ENCODE measurements at regions not wholly inside any gene's neighbourhood (a gene's known extent, or its start where the extent isn't known, plus 50 kb on each side); places are given as distances from the start of the nearest gene placed in this dataset.

DNA sequence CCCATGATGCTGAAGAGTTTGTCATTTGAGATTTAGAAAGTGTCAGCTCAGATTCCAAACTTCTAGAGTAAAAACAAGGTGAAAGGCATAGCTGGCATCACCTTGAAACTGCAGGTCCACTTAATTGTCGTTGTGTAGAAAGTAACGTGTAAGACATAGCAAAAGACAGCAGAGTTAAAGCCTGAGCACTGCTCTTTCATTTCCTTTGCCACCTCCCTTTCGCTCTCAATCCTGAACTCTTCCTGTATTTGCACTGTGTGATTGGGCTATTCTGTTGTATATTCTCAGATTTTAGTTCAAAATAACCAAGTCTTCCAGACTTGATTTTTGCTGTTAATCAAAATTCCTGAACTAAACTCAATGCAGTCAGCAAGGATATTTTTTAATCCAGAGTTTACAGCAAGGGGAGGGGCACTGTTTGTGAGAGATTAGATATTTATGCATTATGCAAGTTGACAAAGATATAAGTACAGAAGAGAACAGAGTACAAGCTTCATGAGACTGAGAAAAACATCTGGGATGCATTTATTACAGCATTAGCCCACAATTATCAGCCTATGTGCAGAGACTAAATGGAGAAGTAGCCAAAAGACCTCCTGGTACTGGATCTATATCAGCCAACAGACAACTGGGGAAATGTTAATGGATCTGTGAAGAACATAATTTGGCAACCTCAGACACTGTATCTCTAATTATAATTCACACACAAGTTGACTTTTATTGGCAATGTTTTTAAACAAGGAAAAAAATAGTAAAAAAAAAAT is 328.6 kb downstream of the SUCLA2 start:
- Histone ChIP-seq H3K4me2 (ENCODE audit: unreplicated experiment) (peak overlapping the region; percentile 80), H3K4me1 (ENCODE audit: insufficient read depth) (peaks cover 31% of the 10 kb centered on the region), H3K27me3 (replicated peaks; ENCODE audit: insufficient read depth) (no peaks in the 10 kb centered on the region), H3F3A (ENCODE audit: insufficient read depth) (peaks cover 16% of the 10 kb centered on the region), H3K79me2 (ENCODE audit: insufficient read depth) (no peaks in the 10 kb centered on the region), H3K4me3 (peak overlapping the region; percentile 51), H2AFZ (peak overlapping the region; percentile 68), H3K9me2 (ENCODE audit: insufficient read depth) (no peaks in the 10 kb centered on the region), H4K20me1 (ENCODE audit: insufficient read depth) (no peaks in the 10 kb centered on the region), H3K27ac (peak overlapping the region; percentile 91), H3K36me3 (ENCODE audit: low read depth) (no peaks in the 10 kb centered on the region), H3K9ac (peak overlapping the region; percentile 67), H3K9me3 (ENCODE audit: low read depth) (no peaks in the 10 kb centered on the region)
- in situ Hi-C loops (cut with MboI): no loop called here
- DNase-seq: peak; percentile 45
- TF ChIP-seq EZH2phosphoT487 (IDR thresholded peaks at IDR 0.05; ENCODE audit: insufficient read depth, low read depth) (no peak), EZH2 (IDR thresholded peaks at IDR 0.05; ENCODE audit: insufficient read depth, poor library complexity, severe bottlenecking) (no peak)
- 16 to 17% methylated on average over 3 of the region's 3 CpGs for WGBS, 2 experiments (ENCODE audit: low coverage in 1 of 2, low lambda C conversion rate in 2 of 2, missing lambda C conversion rate in 2 of 2)

GRCh38 chr13:47671776-47672175 is 329.3 kb downstream of the SUCLA2 start:
- Histone ChIP-seq H3K4me2 (ENCODE audit: unreplicated experiment) (peak overlapping the region; percentile 80), H3K9me2 (ENCODE audit: insufficient read depth) (no peaks in the 10 kb centered on the region), H3K27me3 (replicated peaks; ENCODE audit: insufficient read depth) (no peaks in the 10 kb centered on the region), H3K9ac (peak overlapping the region; percentile 67; the same call in 1 of the 2 replicates), H3K79me2 (ENCODE audit: insufficient read depth) (no peaks in the 10 kb centered on the region), H4K20me1 (ENCODE audit: insufficient read depth) (no peaks in the 10 kb centered on the region), H3K9me3 (ENCODE audit: low read depth) (no peaks in the 10 kb centered on the region), H3K27ac (peak overlapping the region; percentile 91; the same call in 1 of the 2 replicates), H3F3A (ENCODE audit: insufficient read depth) (peaks cover 16% of the 10 kb centered on the region), H3K4me3 (0 out of 2 replicates have a peak overlapping the region, but pooled peaks have one; percentile 51), H3K4me1 (ENCODE audit: insufficient read depth) (peaks cover 29% of the 10 kb centered on the region), H2AFZ (peak overlapping the region; percentile 68), H3K36me3 (ENCODE audit: low read depth) (no peaks in the 10 kb centered on the region)
- WGBS, 2 experiments (ENCODE audit: low coverage in 1 of 2, low lambda C conversion rate in 2 of 2, missing lambda C conversion rate in 2 of 2): 28 to 32% methylated on average over 3 of the region's 3 CpGs
- in situ Hi-C loops (cut with MboI): no loop called here
- no peak for DNase-seq
- TF ChIP-seq EZH2 (IDR thresholded peaks at IDR 0.05; ENCODE audit: insufficient read depth, poor library complexity, severe bottlenecking) (no peak), EZH2phosphoT487 (IDR thresholded peaks at IDR 0.05; ENCODE audit: insufficient read depth, low read depth) (no peak)

- no peak for DNase-seq
- H3K36me3 ChIP-seq (ENCODE audit: low read depth): no peaks in the 10 kb centered on the region
- no peaks in the 10 kb centered on the region for H4K20me1 ChIP-seq (ENCODE audit: insufficient read depth)
- H3K79me2 ChIP-seq (ENCODE audit: insufficient read depth): no peaks in the 10 kb centered on the region
- H3K4me1 ChIP-seq (ENCODE audit: insufficient read depth): peaks cover 15% of the 10 kb centered on the region
- H3K9me3 ChIP-seq (ENCODE audit: low read depth): no peaks in the 10 kb centered on the region
- no peaks in the 10 kb centered on the region for H3K27me3 ChIP-seq (replicated peaks; ENCODE audit: insufficient read depth)
- no peak overlapping the region for H3K4me3 ChIP-seq
- no peak overlapping the region for H3K4me2 ChIP-seq (ENCODE audit: unreplicated experiment)
- 23 to 26% methylated on average over 3 of the region's 3 CpGs for WGBS, 2 experiments (ENCODE audit: low coverage in 1 of 2, low lambda C conversion rate in 2 of 2, missing lambda C conversion rate in 2 of 2)
- no peak overlapping the region for H3K27ac ChIP-seq
- peaks cover 14% of the 10 kb centered on the region; the same call in 1 of the 2 replicates for H3F3A ChIP-seq (ENCODE audit: insufficient read depth)
- in situ Hi-C loops (cut with MboI): no loop called here
- no peaks in the 10 kb centered on the region for H3K9me2 ChIP-seq (ENCODE audit: insufficient read depth)
- H3K9ac ChIP-seq: no peak overlapping the region
- TF ChIP-seq EZH2 (IDR thresholded peaks at IDR 0.05; ENCODE audit: insufficient read depth, poor library complexity, severe bottlenecking) (no peak), EZH2phosphoT487 (IDR thresholded peaks at IDR 0.05; ENCODE audit: insufficient read depth, low read depth) (no peak)
- no peak overlapping the region for H2AFZ ChIP-seq
These were observed 336.0 kb downstream of the SUCLA2 start for GRCh38 chr13:47665043-47665442.

DNA sequence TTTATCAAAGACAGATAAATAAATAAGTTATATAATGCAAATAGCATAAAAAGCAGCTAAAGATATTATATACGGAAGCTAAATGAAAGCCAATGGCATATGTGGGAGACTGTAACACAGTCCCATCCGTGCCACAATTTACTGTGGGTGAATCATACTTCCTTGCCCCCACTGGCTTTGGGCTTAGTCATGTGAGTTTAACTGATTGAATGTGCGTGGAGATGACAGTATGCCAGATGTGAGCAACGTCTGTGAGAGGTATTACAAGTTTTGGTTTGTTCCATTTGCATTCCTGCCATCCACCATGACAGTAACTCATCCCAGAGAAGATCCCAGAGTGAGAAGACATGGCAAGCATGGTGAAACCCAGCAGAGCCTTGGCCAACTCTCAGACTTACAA is 340.0 kb downstream of the SUCLA2 start:
- H3K4me3 ChIP-seq: no peak overlapping the region
- peak overlapping the region; percentile 28 for H3K27ac ChIP-seq
- no peaks in the 10 kb centered on the region for H4K20me1 ChIP-seq (ENCODE audit: insufficient read depth)
- no peaks in the 10 kb centered on the region for H3K9me2 ChIP-seq (ENCODE audit: insufficient read depth)
- 0 out of 2 replicates have a peak overlapping the region, but pooled peaks have one; percentile 19 for H2AFZ ChIP-seq
- H3K9ac ChIP-seq: no peak overlapping the region
- peaks cover 15% of the 10 kb centered on the region for H3K4me1 ChIP-seq (ENCODE audit: insufficient read depth)
- H3K9me3 ChIP-seq (ENCODE audit: low read depth): peaks cover 3% of the 10 kb centered on the region
- no peaks in the 10 kb centered on the region for H3K27me3 ChIP-seq (replicated peaks; ENCODE audit: insufficient read depth)
- peak; percentile 91 for DNase-seq
- no peaks in the 10 kb centered on the region for H3K79me2 ChIP-seq (ENCODE audit: insufficient read depth)
- H3K4me2 ChIP-seq (ENCODE audit: unreplicated experiment): peak overlapping the region; percentile 5
- peaks cover 14% of the 10 kb centered on the region; the same call in 1 of the 2 replicates for H3F3A ChIP-seq (ENCODE audit: insufficient read depth)
- no peaks in the 10 kb centered on the region for H3K36me3 ChIP-seq (ENCODE audit: low read depth)
- 11 to 14% methylated on average over 4 of the region's 4 CpGs for WGBS, 2 experiments (ENCODE audit: low coverage in 1 of 2, low lambda C conversion rate in 2 of 2, missing lambda C conversion rate in 2 of 2)
- TF ChIP-seq EZH2phosphoT487 (IDR thresholded peaks at IDR 0.05; ENCODE audit: insufficient read depth, low read depth) (no peak), EZH2 (IDR thresholded peaks at IDR 0.05; ENCODE audit: insufficient read depth, poor library complexity, severe bottlenecking) (no peak)
- in situ Hi-C loops (cut with MboI): no loop called here
